CD4-positive, alpha-beta T cell treated with Interleukin-17A for 1 hour (primary cell): ENCODE measurements at regions not wholly inside any gene's neighbourhood (a gene's known extent, or its start where the extent isn't known, plus 50 kb on each side); places are given as distances from the start of the nearest gene placed in this dataset.
A peak's percentile ranks its signal among the peaks of the same experiment; 100 is the strongest.

Source experiments
- DNase-seq: peaks from one replicate; pipeline ENCODE4 v3.0.0-alpha.2; 2020

DNA sequence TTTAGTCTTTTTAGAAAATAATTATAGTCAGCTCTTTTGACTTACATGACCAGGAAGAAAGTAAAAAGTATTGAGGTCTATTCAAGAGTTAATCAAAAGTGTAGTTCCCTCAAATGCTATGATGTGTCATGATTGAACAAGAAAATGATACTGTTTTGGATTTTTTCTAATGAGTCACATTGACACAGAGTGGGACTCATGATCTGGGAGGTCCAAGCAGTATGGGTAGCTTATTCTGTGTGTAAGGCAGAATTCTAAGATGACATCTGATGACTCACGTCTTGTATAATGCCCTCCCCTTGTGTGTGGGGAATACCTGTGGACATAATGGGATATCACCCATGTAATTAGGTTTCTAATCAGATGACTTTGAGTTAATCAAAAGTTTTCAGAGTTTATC, 178.1 kb upstream of the DDHD1 start:
- DNase-seq, result no peak

DNA sequence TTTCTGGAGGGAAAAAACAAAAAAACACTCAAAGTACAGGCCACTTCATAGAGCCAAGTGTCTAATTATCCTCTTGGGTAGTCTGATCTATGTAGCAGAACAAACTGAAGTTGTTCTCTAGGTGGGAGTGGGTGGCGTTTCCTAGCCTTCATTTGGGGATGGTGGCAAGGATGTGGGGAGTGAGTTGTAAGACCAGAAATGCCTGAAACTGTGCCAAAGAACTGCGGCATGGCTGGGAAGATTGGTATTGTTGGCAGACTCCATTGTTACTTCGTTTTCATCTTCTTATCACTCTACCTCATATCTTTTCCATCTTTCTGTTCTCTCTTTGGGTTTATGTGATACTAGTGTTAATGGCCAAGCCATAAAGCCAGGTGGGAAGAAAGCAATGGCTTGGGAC, 177.3 kb upstream of the DDHD1 start:
- DNase-seq, result no peak

DNA sequence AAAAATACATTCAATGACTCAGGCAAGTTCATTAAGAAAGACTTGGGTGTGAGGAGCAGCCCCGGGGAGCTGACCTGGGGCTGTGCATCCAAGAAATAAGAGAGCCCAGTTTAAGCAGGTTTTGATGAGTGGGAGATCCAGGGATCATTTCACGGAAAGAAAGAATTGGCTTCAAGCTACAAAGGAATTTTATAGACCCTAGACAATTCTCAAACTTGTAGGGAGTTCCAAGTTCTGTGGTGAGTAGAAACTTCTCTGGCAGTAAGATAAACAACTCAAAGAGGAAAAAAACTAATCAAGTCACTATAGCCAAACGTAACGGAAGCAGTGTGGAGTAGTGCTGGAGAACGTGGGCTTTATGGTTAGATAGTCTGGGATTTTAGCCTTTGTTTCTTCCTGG, 175.7 kb upstream of the DDHD1 start:
- DNase-seq, result no peak

DNA sequence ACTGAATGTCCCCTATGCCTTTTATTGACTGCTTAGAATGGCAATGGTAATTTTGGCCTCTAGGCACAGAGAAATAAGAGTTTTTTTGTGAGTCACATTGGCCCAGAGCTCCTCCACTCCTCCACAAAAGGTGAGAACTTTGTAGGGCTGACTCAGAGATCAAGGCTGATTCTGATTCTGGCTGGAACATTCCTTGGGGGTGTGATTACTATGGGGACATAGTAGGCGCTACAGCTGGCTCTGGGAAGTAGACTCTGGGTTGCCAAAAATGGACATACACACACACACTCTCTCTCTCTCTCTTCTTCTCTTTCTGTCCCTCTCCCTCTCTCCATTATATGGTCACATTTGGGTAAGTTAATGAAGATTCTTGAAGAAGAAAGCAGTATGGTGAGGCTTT, 174.6 kb upstream of the DDHD1 start:
- no peak for DNase-seq

DNA sequence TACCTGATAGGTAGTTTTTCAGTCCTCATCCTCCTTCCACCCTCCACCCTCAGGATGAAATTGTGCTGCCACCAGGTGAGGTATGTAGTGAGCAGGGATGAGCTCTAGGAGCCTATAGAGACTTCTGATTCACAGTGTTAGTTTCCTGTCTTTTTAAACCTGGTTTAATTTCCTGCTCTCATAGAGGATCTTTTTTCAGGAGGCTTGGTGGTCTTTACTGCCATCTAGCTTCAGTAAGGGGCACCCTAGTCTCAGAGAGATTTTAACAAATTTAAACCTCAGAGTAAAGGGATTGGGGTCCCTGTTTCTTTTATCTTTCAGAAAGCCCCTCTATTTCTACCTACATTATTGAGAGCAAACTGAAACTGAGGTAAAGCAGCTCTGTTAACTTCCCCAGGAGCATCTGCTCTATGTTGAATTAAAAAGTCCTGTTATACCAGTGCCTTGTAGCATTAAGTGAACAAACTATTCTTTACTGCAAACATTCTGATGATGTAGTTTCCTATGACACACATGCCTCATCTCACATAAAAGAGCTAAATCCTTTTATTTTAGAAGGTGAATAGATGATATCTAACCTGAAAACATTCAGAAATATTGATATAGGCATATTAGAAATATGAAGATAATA, 172.2 kb upstream of the DDHD1 start:
- no peak for DNase-seq

DNA sequence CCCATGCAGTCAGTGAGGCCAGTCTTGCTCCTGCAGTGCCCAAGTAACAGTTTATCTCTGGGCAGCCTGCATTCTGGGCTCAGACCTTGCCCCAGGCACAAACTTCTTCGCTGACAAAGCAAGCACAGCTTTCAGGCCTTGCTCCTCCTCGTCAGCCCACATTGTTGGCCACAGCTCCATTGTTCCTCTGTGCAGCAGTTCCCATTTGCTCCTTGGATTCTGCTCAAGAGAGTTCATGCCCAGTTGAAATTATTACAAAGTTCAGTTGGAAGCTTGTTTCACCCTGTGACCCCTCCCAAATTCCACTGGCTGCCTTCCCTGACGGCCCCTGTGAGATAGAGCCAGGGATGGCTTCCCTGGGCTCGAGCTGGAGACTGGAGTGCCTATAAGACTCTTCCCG, 163.4 kb upstream of the DDHD1 start:
- no peak for DNase-seq

DNA sequence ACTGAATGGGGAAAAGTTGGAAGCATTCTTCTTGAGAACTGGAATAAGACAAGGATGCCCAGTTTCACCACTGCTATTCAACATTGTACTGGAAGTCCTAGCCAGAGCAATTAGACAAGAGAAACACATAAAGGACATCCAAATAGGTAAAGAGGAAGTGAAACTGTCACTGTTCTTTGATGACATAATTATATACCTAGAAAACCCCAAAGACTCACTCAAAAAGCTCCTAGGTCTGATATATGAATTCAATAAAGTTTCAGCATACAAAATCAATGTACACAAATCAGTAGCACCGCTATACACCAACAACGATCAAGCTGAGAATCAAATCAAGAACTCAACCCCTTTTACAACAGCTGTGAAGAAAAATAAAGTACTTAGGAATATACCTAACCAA, 157.3 kb upstream of the DDHD1 start:
- DNase-seq, result no peak

DNA sequence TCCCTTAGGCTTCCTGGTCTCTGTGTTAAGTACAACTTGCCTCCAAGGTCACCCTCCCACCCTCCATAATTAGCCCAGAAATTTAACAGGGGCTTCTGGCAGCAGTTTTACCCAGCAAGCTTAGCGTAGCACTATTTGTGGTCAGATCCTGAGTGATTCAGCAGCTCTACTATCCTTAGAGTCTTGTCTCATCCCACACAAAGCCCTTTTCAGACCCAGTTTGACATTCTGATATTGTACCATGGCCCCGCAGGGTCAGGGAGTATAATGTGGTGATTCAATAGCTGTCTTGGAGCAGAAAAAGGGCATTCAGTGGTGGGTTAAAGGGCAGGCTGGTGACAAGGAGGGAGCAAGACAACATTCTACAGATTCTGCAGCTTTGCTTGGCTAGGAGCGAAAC, 153.8 kb upstream of the DDHD1 start:
- no peak for DNase-seq

DNA sequence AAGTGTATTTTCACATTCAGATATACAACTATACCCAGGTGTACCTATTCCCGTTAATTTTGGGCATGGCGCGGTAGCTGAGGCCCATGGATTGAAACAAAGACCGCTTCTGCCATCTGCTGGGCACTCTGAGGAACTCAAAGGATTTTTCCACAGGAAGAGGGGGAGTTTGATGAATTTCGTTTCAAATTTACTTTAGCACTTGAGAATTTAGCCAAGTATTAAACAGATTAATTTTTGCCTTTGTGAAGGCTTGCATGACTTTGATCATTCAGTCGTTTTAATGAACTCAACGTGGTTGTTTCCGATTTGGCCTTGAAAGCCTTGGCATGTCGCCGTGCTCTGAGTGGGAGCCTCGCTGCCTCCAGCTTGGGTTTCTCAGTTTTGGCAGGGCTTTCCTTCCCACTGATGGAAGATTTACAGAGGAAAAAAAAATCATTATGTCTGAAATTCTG, 153.2 kb upstream of the DDHD1 start:
- DNase-seq, result peak; percentile 38

DNA sequence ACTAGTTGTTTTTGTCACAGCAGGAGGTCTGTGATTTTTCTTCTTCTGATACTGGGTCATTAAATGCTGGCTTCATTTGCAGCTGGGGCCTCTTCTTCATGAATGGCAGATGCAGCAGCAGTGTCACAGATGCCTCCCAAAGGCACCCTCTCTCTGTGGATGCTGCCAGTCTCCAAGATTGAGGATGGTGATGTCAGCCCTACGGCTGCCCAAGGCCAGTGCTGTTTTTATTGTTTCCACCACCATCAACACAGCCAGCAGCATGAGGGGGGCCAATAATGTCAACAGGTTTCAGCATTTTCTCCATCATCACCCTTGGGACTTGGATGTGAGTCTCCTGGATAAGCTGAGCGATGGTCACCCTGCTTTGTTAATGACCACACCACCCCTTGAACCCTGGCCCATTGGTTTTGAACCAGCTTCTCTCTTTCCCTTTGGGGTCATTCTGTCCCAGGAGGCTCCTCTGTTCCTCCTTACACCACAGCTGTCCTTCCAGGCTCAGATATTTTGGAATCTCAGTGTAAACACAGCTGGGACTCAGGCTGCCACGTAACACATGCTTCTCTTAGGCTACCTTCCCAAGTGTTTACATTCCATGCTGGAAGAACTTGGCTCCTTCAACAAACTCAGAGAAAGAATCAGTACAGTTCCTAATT, 151.7 kb upstream of the DDHD1 start:
- DNase-seq, result no peak

DNA sequence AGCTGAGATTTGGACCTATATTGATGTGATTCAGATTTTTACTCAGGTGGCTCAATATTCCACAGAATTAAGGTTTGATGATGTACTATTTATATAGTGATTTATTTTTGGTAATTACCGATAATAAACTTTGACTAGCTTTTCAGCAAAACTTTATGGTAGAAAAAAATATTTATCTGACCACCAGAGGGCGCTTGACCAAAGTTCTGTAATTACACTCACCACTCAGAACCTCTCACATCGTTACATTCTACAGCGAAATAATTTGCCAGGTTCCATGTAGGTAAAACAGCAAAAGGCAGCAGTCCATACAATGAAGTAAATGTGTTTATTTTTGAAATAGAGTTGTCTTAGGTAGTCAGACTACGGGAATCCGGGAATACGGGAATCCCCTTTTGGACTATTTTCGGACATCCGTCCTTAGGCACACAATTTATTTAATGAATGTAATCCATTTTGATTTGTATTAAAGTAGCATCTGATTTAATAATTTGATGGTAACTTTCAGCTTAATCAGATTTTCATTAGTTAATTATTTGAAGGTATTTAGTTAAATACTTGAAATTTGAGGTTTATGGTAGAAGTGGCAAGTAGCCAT, 143.0 kb upstream of the DDHD1 start:
- peak; percentile 58 for DNase-seq

DNA sequence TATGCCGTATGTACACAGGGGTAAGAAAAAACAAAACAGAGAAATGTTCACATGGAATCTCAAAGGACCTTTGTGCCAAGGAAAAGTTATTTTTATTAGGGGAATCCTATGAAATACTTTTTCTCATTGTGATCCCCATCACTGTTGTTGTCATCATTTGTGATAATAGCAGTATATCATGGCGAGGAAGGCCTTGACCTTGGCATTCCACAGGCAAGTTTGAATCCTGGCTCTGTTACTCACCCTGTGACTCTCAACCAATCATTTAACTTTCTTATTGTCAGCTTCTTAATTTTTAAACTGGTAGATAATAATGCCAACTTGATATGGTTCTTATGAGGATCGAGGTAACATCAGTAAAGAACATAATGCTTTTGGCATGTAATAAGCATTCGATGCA, 142.2 kb upstream of the DDHD1 start:
- no peak for DNase-seq

DNA sequence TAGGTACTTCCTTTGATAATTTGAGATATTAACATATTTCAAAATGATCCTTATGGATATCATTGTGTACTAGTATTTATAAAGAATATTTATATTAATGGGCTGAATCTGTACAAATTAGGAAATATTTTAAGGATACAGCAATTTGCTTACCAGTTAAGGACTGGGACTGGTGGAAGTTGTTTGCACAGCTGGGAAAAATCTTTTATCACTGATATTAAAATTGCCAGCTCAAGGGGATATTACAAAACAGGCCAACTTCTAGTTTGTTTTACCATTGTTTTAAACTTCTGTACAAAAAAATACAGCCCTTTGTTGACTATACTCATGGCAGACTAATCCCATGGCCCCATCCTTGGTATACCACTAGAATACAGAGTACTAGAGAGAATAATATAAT, 133.2 kb upstream of the DDHD1 start:
- DNase-seq, result no peak

DNA sequence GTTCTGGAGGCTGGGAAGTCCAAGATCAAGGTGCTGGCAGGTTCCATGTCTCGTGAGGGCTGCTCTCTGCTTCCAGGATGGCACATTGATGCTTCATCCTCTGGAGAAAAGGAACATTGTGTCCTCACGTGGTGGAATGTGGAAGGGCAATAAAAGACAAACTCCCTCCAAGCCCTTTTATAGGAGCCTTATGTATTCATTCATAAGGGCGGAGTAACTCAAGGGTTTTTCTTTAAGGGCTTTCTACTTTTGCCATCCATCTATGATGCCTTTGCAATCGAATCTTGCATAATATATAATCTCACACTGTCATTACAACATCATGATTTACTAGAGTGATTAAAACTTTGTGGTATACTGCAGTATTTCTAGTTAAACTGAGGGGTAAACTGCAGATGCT, 132.7 kb upstream of the DDHD1 start:
- no peak for DNase-seq

DNA sequence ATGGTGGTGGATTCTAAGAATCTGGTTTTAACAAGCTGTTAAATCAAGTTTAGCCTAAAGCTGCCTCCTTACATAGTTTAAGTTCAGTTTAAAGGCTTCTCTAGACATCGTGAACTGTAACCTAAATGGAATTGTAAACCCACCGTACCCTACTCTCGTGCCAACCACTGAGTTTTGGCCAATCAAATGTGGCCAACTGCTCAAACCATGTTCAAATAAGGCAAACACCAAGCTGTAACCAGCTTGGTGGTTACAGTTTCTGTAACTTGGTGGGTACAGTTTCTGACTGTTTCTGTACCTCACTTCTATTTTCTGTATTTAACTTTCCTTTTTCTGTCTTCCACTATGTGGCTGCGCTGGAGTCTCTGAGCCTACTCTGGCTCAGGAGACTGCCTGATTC, 131.9 kb upstream of the DDHD1 start:
- DNase-seq, result no peak

DNA sequence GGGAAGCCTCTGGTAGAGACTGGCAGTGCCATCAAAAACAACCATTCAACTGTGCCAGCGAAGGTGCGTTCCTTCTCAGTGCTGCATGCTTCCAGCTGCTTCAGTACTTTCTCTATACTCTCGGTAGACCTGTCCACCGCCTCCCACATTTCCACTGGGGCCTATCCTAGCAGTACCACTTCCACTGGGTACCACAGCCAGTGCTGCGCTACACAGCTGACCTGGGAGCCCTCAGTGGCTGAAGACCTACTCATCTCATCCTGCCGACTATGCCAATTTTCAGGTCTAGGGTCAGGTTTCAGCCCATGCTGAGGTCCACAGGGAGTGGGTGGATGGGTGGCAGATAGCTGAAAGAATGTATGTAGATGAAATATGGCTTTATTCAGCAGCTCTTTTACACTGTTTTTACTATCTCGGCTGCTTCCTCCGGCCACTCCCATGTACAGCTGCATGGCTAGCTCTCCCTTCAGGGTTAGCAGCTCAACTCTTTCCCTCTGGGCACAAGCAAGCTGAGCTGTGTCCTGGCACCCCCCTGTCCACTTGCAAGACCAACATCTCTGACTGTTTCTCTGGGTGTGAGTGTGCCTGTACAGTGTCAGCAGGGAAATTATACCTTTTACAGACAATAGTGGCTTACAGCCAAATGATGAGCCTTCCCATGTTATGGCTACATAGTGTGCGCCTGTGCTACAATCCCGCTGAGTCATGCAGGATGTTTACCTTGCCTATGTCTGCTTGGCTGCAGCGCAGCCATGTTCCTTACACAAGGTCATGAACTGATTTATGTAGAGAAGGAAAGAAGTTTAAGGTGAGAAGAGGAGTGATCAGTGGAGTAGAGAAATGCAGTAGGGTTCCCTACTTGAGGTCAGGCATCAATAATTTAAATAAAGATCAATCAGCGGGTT, 125.7 kb upstream of the DDHD1 start:
- no peak for DNase-seq

DNA sequence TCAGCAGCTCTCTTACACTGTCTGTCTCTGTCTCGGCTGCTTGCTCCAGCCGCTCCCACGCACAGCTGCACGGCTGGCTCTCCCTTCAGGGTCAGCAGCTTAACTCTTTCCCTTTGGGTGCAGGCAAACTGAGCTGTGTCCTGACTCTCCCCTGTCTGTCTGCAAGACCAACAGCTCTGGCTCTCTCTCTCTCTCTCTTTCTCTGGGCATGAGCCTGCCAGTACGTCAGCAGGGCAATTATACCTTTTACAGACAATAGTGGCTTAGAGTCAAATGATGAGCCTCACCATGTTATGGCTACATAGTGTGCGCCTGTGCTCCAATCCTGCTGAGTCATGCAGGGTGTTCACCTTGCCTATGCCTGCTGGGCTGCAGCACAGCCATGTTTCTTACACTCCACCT, 120.5 kb upstream of the DDHD1 start:
- no peak for DNase-seq

DNA sequence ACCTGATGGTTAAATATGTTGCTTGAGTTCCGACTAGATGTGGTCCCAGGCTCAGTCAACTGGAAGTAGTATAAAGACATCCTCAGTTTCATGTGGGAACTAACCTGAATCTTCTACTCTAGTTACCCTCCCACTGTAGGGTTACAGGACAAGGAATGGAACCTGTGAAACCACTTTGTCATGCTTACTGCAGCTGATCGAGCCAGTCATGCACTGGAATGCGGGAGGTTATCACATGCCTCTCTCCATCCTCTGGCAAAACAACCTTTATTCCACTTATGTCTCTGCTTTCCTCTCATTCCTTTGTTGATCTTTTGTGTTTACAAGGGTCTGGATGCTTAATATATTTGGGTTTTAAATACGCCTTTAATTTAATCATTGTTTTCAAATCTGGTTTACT, 111.9 kb upstream of the DDHD1 start:
- no peak for DNase-seq

DNA sequence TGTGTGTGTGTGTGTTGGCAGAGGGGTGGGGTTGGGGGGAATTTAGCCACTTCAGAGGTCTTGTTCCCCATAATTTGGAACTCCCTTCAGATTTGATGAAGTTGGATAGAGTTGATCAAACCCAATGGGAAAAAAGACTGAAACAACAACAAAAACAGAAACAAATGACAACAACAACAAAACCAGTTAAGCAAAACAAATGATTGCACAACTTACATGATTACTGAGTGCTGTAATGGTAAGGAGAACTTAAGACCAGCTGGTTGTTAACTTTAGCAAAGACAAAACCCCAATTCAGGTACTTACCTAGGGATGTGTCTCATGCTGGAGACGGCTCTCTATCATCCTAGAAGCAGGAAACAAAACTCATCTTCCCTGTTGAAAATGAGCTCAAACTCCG, 107.8 kb upstream of the DDHD1 start:
- no peak for DNase-seq

DNA sequence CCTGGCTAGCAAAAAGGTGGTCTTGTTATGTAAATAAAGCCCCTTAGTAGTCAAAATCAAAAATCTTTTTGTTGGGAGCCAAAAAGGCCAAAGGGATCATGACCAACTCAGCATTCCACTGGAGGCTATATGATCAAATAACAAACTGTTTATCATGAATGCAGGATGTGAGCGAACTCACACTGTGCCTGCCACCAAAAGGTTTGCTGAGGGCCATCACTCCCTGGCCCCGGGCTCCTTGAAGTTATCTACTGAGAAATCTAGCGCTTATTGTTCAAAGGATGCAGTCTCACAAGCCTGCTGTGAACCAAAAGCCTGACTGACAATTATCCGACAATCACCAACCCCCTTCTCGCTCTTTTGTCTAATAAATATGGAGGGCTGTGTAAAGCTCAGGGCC, 107.2 kb upstream of the DDHD1 start:
- DNase-seq, result no peak

DNA sequence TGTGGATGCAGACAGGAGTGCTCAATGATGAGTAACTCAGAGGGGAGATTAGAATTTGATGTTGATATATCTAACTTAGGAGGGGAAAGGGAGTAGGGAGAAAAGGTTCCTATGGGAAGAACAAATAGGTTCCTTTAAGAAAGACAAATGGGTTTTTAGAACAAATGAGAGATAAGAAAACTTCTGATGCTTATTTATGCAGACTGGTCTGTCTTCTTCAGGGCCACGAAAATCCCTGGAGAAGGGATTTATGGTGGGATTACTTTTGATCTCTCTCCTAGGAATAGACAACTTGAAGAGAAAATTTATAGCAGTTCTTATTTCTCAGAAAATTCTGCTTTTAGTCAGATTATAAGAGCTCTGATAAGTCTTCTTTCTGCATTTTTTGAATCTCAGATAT, 99.0 kb upstream of the DDHD1 start:
- DNase-seq, result no peak

DNA sequence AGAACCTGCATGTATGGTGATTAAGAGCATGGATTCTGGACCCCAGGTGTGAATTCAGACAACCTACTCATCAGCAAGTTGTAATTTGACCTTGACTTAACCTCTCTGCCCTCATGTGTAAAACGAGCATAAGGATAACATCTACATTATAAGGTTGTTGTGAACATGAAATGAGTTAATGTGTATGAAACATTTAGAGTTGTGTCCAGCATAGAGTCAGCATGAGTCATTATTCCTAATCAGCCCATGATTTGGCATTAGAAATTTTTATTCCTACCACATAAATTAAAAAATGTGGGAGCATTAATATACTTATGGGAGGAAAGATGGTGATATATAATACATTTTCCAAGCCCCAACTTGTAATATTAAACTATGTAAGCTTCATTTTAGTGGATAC, 95.9 kb upstream of the DDHD1 start:
- DNase-seq, result no peak

DNA sequence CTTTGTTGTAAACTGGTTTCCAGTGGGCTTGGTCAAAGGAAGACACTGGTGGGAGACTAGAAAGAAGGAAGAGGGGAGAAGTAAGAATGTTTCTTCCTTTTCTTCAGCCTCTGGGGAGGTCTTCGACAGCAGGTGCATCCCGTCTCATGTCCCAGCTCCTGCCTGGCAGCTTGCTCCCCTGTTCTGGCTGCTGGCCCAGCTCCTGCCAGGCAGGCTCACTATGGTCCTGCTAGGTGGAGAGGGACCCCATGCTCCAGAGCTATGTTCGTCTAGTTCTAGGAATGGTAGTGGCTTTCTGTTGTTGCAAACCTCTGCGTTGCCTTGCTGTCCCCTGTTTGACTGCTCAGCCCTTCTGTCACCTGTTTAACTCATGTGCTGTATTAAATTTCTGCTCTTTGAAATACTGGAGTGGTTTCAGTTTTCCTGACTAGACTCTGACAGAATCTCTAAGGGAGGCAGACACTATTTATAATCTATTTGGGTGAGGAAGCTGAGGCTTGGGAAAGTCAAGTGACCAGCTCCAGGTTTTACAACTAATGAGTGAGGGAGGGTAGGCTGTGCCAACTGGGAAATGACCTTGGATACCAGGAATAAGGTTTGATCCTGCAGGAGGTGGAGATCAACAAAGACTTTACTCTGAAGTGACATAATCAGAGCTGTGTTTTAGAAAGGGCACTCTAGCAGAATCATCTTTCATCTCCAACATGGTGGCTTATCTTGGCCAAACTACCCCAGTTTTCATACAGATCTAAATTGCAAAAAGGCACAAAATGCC, 94.7 kb upstream of the DDHD1 start:
- DNase-seq, result no peak
